HepG2 (cell line): ENCODE measurements at regions not wholly inside any gene's neighbourhood (a gene's known extent, or its start where the extent isn't known, plus 50 kb on each side); places are given as distances from the start of the nearest gene placed in this dataset.

Experiments
- CBX5 ChIP-seq: sonication (generic); formaldehyde crosslinking; IDR thresholded peaks from 2 replicates; pipeline ENCODE4 v1.4.0; 2020; ENCODE audit warnings: missing genetic modification reagents, borderline replicate concordance
- HDAC6 ChIP-seq: fragments of 200-600 bp; sonication (generic); IDR thresholded peaks from 2 replicates; pipeline ENCODE4 v1.7.0; 2017; ENCODE audit warnings: mild to moderate bottlenecking, antibody characterized with exemption, low read length, low read depth
- KLF12 ChIP-seq: sonication (generic); formaldehyde crosslinking; IDR thresholded peaks from 2 replicates; pipeline ENCODE4 v1.4.0; 2020; ENCODE audit warnings: missing genetic modification reagents, borderline replicate concordance
- MAFF ChIP-seq: IDR thresholded peaks from 2 replicates; pipeline ENCODE4 v1.6.1; 2011; ENCODE audit warnings: low read depth, low read length, improper control_type of control experiment
- PRDM4 ChIP-seq: sonication (generic); formaldehyde crosslinking; IDR thresholded peaks from 2 replicates; pipeline ENCODE4 v1.9.0; 2021; ENCODE audit warnings: missing genetic modification reagents, borderline replicate concordance
- ZKSCAN8 ChIP-seq: IDR thresholded peaks from 2 replicates; pipeline ENCODE4 v1.6.1; 2016; ENCODE audit warnings: borderline replicate concordance, missing genetic modification reagents, missing compliant biosample characterization
- TF ChIP-seq, protein P1 (sequence below), 2 experiments: sonication (generic) in 1 of 2; formaldehyde crosslinking in 1 of 2; IDR thresholded peaks; 2 replicates each; pipeline versions ENCODE4 v1.4.0 to v1.6.1; 2018 to 2020; ENCODE audit warnings: missing genetic modification reagents in 2 of 2, borderline replicate concordance in 1 of 2, low read depth in 1 of 2, mild to moderate bottlenecking in 1 of 2, missing biosample characterization in 1 of 2
- TF ChIP-seq, protein P2 (sequence below): sonication (generic); formaldehyde crosslinking; IDR thresholded peaks from 2 replicates; pipeline ENCODE4 v1.4.0; 2020; ENCODE audit warnings: missing genetic modification reagents

DNA sequence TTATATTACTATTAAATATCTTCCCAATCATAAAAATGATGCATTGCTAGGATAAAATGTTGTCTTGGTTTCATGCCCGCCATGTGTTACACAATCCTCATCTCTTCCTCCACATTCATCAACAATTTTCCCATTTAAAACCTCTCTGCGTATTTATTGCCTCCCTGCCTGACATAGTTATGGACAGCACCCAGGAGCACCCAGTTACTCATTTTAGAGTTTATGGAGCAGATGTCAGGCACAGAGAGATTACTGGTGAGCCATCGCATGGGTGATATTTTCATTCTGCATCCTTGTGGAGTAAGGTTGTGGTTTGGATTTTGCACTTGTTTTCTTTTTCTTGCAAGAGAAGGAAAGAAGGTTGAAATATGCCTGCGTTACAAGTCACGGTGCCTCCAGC lies 116.7 kb upstream of the NPAS2 start:
- TF ChIP-seq, protein P1, sequence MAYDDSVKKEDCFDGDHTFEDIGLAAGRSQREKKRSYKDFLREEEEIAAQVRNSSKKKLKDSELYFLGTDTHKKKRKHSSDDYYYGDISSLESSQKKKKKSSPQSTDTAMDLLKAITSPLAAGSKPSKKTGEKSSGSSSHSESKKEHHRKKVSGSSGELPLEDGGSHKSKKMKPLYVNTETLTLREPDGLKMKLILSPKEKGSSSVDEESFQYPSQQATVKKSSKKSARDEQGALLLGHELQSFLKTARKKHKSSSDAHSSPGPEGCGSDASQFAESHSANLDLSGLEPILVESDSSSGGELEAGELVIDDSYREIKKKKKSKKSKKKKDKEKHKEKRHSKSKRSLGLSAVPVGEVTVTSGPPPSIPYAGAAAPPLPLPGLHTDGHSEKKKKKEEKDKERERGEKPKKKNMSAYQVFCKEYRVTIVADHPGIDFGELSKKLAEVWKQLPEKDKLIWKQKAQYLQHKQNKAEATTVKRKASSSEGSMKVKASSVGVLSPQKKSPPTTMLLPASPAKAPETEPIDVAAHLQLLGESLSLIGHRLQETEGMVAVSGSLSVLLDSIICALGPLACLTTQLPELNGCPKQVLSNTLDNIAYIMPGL (CRISPR knock-in tag; IDR thresholded peaks at IDR 0.05; ENCODE audit: borderline replicate concordance in 1 of 2, low read depth in 1 of 2): no peak
- TF ChIP-seq HDAC6 (no peak), KLF12 (CRISPR knock-in tag) (no peak), ZKSCAN8 (no peak), MAFF (no peak), PRDM4 (CRISPR knock-in tag) (no peak), CBX5 (CRISPR knock-in tag) (no peak)
- TF ChIP-seq, protein P2, sequence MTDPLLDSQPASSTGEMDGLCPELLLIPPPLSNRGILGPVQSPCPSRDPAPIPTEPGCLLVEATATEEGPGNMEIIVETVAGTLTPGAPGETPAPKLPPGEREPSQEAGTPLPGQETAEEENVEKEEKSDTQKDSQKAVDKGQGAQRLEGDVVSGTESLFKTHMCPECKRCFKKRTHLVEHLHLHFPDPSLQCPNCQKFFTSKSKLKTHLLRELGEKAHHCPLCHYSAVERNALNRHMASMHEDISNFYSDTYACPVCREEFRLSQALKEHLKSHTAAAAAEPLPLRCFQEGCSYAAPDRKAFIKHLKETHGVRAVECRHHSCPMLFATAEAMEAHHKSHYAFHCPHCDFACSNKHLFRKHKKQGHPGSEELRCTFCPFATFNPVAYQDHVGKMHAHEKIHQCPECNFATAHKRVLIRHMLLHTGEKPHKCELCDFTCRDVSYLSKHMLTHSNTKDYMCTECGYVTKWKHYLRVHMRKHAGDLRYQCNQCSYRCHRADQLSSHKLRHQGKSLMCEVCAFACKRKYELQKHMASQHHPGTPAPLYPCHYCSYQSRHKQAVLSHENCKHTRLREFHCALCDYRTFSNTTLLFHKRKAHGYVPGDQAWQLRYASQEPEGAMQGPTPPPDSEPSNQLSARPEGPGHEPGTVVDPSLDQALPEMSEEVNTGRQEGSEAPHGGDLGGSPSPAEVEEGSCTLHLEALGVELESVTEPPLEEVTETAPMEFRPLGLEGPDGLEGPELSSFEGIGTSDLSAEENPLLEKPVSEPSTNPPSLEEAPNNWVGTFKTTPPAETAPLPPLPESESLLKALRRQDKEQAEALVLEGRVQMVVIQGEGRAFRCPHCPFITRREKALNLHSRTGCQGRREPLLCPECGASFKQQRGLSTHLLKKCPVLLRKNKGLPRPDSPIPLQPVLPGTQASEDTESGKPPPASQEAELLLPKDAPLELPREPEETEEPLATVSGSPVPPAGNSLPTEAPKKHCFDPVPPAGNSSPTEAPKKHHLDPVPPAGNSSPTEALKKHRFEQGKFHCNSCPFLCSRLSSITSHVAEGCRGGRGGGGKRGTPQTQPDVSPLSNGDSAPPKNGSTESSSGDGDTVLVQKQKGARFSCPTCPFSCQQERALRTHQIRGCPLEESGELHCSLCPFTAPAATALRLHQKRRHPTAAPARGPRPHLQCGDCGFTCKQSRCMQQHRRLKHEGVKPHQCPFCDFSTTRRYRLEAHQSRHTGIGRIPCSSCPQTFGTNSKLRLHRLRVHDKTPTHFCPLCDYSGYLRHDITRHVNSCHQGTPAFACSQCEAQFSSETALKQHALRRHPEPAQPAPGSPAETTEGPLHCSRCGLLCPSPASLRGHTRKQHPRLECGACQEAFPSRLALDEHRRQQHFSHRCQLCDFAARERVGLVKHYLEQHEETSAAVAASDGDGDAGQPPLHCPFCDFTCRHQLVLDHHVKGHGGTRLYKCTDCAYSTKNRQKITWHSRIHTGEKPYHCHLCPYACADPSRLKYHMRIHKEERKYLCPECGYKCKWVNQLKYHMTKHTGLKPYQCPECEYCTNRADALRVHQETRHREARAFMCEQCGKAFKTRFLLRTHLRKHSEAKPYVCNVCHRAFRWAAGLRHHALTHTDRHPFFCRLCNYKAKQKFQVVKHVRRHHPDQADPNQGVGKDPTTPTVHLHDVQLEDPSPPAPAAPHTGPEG (CRISPR knock-in tag): no peak
